Fibroblast of lung (primary cell): ENCODE measurements at regions not wholly inside any gene's neighbourhood (a gene's known extent, or its start where the extent isn't known, plus 50 kb on each side); places are given as distances from the start of the nearest gene placed in this dataset.

Experiments used
- CTCF ChIP-seq, 2 donors: IDR thresholded peaks in 1 of 2; conservative IDR thresholded peaks in 1 of 2; 1 replicate in 1 of 2; 2 replicates in 1 of 2; pipeline ENCODE4 v1.5.1; 2011 to 2012; ENCODE audit warnings: low read length in 2 of 2, control low read depth in 1 of 2, inconsistent platforms in 1 of 2, low read depth in 1 of 2, mild to moderate bottlenecking in 1 of 2
- EZH2 ChIP-seq: IDR thresholded peaks from 2 replicates; pipeline ENCODE4 v1.5.1; 2012; ENCODE audit warnings: low read length, control low read depth, mild to moderate bottlenecking; ENCODE audit errors: missing control alignments

- no peak for TF ChIP-seq CTCF (conservative IDR thresholded peaks at IDR 0.05 in 1 of 2, IDR thresholded peaks at IDR 0.05 in 1 of 2; ENCODE audit: low read depth in 1 of 2, low read length in 2 of 2)
- no peak for TF ChIP-seq EZH2
Measured at GRCh38 chr16:79274264-79274663, 326.3 kb downstream of the MAF start.
